T-helper 1 cell treated with Interleukin-12 subunit alpha and Interleukin-12 subunit beta and Interleukin-4 antibody, amounts not matched to agents 30 μg/mL and 1 μg/mL, for 36 hours (primary cell): ENCODE measurements at regions not wholly inside any gene's neighbourhood (a gene's known extent, or its start where the extent isn't known, plus 50 kb on each side); places are given as distances from the start of the nearest gene placed in this dataset.

ENCODE experiments used
- H3K27ac Mint-ChIP-seq: one replicate; pipeline ENCODE4 v1.8.0; 2021; ENCODE audit warnings: mild to moderate bottlenecking, mixed read lengths
- H3K27me3 Mint-ChIP-seq: one replicate; pipeline ENCODE4 v1.8.0; 2021; ENCODE audit warnings: low read depth, mixed read lengths
- H3K36me3 Mint-ChIP-seq: one replicate; pipeline ENCODE4 v1.8.0; 2021; ENCODE audit warnings: low read depth, mixed read lengths
- H3K4me1 Mint-ChIP-seq: one replicate; pipeline ENCODE4 v1.8.0; 2021; ENCODE audit warnings: low read depth, mixed read lengths
- H3K4me3 Mint-ChIP-seq: one replicate; pipeline ENCODE4 v1.8.0; 2021; ENCODE audit warnings: mild to moderate bottlenecking, moderate library complexity, mixed read lengths
- H3K9me3 Mint-ChIP-seq: one replicate; pipeline ENCODE4 v1.8.0; 2021; ENCODE audit warnings: mixed read lengths

DNA sequence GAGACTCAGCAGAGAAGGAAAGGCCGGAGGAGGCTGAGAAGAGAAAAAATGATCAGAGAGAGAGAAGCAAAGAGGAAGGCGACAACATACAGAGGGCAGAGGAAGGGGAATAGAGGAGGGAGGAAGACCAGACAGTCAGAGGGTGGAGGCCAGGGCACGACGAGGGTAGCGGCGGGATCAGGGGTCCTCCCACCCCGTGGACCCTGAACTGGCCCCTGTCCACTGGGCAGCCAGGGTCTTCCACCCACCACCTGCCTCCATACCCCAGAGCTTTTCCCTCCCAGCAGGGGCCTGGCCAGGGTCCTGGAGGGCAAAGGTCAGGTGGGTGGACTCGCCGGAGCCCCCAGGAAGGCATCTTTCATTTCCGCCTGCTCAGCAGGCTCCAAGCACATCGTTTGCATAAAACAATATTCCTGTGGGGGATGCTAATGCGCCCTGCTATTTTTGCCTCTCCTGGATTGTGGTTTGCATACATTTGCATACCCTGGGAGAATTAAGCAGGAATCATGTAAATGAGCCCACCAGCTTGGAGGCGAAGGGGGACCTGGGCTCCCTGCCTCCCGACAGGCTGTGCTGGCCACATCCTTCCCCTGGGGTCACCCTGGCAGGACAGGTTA, 394.1 kb downstream of the MN1 start:
- Mint-ChIP-seq H3K4me3 (no peak overlapping the region), H3K27me3 (no peaks in the 10 kb centered on the region), H3K9me3 (no peaks in the 10 kb centered on the region)

DNA sequence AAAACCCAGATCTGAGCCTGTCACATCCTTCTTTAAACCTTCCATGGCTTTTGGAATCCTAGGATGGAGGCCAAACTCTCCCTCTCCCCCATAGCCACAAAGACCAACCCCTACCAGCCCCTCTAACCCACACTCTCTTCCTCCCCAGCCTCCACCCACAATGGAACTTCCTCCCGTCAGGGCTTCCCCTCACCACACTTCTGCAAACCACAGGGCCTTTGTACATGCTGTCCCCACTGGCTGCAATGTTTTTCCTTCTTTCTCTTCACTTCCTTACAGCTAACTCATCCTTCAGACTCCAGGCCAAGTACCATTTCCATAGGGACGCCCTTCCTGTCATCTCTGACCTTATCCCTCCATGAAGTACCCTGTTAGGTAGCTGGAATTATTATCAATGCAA, 393.5 kb downstream of the MN1 start:
- Mint-ChIP-seq H3K4me1 (peaks cover 5% of the 10 kb centered on the region), H3K27me3 (no peaks in the 10 kb centered on the region), H3K36me3 (no peaks in the 10 kb centered on the region), H3K27ac (no peak overlapping the region), H3K9me3 (no peaks in the 10 kb centered on the region), H3K4me3 (no peak overlapping the region)

More for the DNA sequence above, 394.1 kb downstream of the MN1 start:
- H3K4me1 Mint-ChIP-seq = peaks cover 5% of the 10 kb centered on the region
- no peaks in the 10 kb centered on the region for H3K36me3 Mint-ChIP-seq
- no peak overlapping the region for H3K27ac Mint-ChIP-seq

DNA sequence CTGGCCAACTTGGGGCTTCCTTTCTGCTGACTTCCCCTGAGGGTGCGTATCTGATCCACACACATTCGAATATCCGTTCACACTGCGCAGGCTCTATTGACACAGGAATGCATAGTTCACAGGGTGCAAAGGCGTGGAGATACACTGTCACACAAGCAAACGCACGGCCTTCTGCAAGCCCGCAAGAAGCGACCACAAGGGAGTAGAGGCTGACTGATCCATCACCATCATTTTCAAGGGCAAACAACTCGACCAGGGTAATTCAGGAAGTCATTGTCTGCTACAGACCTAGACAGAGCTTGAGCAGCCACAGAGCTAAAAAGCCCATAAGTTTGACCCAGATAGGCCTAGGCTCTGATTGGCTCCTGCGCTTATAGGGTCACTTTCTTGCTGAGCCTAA, 392.3 kb downstream of the MN1 start:
- peaks cover 5% of the 10 kb centered on the region for H3K4me1 Mint-ChIP-seq
- H3K9me3 Mint-ChIP-seq = no peaks in the 10 kb centered on the region
- no peak overlapping the region for H3K4me3 Mint-ChIP-seq
- H3K36me3 Mint-ChIP-seq = no peaks in the 10 kb centered on the region
- no peak overlapping the region for H3K27ac Mint-ChIP-seq
- no peaks in the 10 kb centered on the region for H3K27me3 Mint-ChIP-seq

DNA sequence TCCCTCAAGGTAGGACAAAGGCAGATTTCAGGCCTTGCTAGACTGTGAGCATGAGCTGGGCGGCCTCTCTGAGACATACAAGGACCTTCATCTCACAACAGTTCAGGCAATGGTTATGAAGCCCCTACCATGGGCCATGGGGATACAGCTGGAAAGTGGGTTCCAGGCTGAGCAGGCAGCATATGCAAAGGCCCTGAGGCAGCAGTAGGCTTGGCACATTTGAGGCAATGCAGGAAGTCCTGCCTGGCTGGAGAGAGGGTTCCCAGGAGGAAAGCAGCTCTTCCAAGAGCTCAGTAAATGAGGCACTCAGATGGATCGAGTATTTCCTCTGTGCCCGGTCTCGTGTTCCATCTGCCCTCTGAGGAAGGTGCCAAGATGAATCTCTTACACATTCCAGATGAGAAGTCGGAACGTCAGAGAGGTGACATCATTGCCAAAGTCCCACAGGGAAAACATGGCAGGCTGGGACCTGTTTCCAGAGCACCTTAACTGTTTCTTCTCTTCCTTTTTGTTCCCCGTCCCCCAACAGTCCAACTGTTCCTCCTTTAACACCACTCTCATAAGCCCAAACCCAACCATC, 388.6 kb downstream of the MN1 start:
- Mint-ChIP-seq H3K9me3 (no peaks in the 10 kb centered on the region), H3K4me3 (no peak overlapping the region), H3K4me1 (peaks cover 4% of the 10 kb centered on the region), H3K36me3 (no peaks in the 10 kb centered on the region), H3K27ac (no peak overlapping the region), H3K27me3 (no peaks in the 10 kb centered on the region)

DNA sequence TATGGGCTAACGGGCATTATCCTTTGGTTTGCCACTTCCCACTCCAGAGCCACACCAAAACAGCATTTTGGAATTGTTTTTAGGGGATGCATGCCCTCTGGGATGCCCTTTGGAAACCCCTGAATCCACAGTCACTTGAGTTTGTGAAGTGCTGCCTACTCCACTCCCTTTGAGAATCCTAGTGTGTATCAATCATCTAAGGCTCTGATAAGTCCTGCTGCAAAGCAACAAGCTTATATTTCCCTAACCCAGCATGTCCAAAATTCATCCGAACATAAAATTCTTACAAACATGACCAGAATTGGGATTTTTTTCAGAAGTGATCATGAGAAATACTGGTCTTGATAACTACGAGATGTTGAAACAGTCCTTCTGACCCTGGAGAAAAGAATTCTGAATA, 387.9 kb downstream of the MN1 start:
- Mint-ChIP-seq H3K4me1 (no peaks in the 10 kb centered on the region), H3K9me3 (no peaks in the 10 kb centered on the region), H3K27me3 (no peaks in the 10 kb centered on the region), H3K27ac (no peak overlapping the region), H3K4me3 (no peak overlapping the region), H3K36me3 (no peaks in the 10 kb centered on the region)

DNA sequence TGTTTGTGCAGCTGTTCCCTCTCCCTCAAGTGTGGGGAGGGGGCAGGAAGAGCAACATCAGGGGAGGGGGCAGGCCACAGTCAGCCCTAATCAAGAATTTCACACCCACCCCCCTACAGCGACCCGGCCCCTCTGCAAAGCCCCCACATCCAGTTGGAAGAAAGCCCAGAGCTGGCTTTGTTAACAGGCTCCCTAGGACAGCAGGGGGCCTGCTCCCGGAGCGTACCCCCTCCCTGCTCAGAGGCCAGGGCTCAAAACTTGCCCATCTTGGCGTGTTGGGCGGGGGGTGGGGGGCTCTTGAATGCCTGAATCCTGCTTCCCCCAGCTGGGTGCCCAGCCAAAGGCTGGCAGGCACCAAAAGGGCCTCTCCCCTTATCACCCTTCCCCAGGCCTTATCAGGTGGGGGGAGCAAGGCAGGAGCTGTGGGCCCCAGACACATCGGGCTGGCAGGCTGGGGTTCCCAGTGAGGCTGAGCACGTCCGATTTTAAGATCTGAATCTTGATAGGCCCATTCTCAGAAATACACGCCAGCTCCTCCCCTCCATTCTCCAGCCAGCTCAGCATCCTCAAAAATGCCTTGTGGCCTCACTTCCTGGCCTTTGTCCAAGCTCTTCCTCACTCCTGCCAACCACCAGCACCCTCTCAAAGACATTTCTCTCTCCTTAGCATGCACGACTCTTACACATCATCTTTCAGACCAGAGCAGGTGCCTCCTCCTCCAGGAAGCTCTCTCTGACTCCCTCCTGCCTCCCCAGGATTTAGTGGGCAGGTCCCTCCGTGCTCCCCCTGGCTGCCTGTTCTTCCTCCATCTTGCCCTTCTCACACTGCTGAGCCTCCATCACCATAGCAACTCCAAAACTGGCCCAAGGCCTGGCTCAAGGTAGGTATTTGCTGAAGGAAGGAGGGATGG, 384.8 kb downstream of the MN1 start:
- Mint-ChIP-seq H3K27me3 (peaks cover 14% of the 10 kb centered on the region), H3K27ac (no peak overlapping the region), H3K9me3 (no peaks in the 10 kb centered on the region), H3K4me1 (no peaks in the 10 kb centered on the region), H3K4me3 (no peak overlapping the region), H3K36me3 (no peaks in the 10 kb centered on the region)

DNA sequence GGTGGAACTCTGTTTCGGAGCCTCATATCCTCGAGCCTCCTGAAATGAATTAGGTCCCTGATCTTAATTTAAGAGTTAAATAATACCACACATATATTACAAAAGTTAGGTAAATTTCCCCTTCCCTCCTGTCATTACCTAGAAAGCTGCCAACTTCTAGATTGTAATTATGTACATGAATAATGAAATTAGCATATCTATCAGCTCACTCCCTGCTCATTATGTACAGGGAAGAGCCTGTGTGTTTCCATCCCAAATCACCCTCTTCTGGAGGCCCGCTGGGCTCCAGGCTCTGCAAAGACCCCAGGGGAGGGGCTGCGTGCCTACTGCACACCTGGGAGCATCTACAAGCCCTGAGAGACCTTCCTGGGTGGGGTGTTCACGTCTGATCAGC, 384.1 kb downstream of the MN1 start:
- Mint-ChIP-seq H3K4me1 (no peaks in the 10 kb centered on the region), H3K4me3 (no peak overlapping the region), H3K9me3 (no peaks in the 10 kb centered on the region), H3K36me3 (no peaks in the 10 kb centered on the region), H3K27ac (no peak overlapping the region), H3K27me3 (peaks cover 14% of the 10 kb centered on the region)

DNA sequence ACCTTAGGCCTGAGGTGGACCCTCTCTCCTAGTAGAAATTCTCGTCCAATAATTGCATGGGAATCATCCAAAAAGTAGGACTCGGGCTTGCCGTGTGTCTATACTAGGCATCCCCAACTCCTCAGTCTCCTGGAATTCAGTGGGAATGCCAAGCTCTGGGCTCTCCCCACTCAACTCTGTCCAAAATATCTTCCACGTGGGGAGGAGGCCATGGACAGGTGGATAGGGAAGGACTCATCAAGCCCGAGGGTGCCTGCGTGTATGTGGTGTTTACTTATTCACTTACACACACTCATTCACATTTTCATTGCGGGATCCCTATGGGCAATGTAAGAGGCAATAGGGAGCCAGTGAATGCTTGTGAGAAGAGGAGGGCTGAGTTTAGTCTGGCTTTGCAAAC, 383.3 kb downstream of the MN1 start:
- H3K9me3 Mint-ChIP-seq = no peaks in the 10 kb centered on the region
- no peak overlapping the region for H3K27ac Mint-ChIP-seq
- no peak overlapping the region for H3K4me3 Mint-ChIP-seq
- H3K4me1 Mint-ChIP-seq = no peaks in the 10 kb centered on the region
- H3K27me3 Mint-ChIP-seq = peaks cover 14% of the 10 kb centered on the region
- H3K36me3 Mint-ChIP-seq = no peaks in the 10 kb centered on the region

DNA sequence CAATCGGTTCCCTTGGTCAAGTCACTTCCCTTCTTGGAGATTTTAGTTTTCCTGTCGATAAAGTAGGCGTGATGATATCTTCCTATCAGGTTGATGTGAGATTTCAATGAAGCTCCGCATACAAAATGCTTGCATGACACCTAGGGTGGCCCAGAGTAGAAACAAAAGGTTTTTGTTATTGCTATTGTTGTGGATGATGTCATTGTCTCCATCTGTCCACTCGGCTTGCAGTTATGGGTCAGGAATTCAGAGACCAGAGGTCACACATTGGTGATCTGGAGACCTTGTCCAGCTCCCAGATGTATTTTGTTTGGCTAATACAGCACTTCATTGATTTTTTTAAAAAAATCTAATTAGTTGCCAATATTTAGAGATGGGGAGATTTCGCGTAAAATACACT, 382.1 kb downstream of the MN1 start:
- H3K27ac Mint-ChIP-seq = no peak overlapping the region
- H3K27me3 Mint-ChIP-seq = peaks cover 14% of the 10 kb centered on the region
- no peaks in the 10 kb centered on the region for H3K9me3 Mint-ChIP-seq
- no peaks in the 10 kb centered on the region for H3K36me3 Mint-ChIP-seq
- H3K4me1 Mint-ChIP-seq = no peaks in the 10 kb centered on the region
- no peak overlapping the region for H3K4me3 Mint-ChIP-seq

DNA sequence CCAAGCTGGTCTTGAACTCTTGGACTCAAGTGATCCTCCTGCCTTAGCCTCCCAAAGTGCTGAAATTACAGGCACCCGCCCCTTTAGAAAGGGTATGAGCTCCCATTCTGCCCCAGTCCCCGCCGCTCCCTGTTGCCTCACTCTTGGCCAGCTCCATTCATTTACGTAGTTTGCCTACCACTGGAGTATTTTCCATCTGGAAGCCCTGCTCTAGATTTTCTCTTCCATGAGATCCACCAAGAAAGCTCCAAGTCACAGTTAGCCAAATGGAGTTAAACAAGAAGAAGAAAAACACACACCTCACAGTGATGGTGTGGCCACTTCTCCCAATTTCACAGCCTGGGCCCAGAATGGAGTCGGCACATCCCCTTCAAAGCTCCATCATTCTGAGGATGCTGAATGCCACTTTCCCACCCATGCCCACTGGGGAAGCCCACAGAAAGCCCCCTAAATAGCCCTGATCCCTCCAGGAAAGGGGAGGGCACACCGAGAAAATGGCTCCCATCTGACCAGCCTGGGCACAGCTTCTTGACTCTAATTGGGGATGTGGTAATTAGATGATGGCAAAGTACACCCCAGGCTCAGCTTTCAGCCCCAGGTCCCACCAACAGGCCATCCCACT, 381.2 kb downstream of the MN1 start:
- no peaks in the 10 kb centered on the region for H3K36me3 Mint-ChIP-seq
- H3K4me1 Mint-ChIP-seq = no peaks in the 10 kb centered on the region
- H3K4me3 Mint-ChIP-seq = no peak overlapping the region
- H3K27ac Mint-ChIP-seq = no peak overlapping the region
- peaks cover 14% of the 10 kb centered on the region for H3K27me3 Mint-ChIP-seq
- no peaks in the 10 kb centered on the region for H3K9me3 Mint-ChIP-seq

DNA sequence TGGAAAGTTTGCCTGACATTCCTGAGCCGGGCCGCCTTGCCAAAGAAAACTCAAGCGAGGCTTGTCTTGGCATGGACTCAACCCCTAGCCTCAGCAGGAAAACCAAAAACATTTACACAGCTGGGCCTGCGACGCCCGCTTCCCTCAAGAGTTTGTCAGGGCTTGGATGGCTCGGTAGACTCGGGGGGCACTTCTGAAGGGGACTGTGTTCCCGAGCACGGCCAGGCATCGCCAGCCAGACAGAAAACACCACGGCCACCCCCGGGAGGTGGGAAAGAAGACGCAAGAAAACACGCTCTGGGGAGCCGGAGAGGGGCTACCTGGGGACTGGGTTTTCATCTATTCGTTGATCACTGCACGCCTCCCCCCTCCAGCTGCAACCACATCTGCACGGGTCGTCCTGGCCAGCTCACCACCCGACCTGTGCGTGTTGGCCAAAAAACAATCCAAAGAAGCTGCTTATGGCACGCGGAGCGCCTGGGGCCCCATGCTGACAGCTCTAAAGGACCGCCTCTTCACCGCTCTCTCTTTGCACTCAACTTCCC, 380.7 kb downstream of the MN1 start:
- Mint-ChIP-seq H3K4me1 (no peaks in the 10 kb centered on the region), H3K4me3 (no peak overlapping the region), H3K36me3 (no peaks in the 10 kb centered on the region), H3K9me3 (no peaks in the 10 kb centered on the region), H3K27me3 (peaks cover 14% of the 10 kb centered on the region), H3K27ac (no peak overlapping the region)

DNA sequence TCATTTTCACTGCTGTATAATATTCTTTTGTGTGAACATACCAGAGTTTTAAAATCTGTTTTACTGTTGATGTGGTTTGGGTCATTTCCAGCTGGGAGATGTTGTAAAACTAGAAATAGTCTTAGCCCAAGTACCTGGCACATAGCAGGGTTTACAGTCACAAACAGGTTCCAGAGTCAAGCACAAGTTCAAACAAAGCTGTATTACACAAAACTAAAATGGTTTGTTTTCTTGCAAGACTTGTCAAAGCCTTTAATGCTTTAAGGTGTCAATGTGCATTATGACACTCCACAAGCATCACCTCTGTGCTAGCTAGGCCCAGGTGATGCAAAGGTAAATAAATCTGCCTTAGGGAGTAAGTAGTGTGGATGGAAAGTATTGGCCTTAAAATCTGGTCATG, 379.1 kb downstream of the MN1 start:
- Mint-ChIP-seq H3K4me1 (no peaks in the 10 kb centered on the region), H3K27ac (no peak overlapping the region), H3K27me3 (peaks cover 14% of the 10 kb centered on the region), H3K4me3 (no peak overlapping the region), H3K9me3 (no peaks in the 10 kb centered on the region), H3K36me3 (no peaks in the 10 kb centered on the region)

DNA sequence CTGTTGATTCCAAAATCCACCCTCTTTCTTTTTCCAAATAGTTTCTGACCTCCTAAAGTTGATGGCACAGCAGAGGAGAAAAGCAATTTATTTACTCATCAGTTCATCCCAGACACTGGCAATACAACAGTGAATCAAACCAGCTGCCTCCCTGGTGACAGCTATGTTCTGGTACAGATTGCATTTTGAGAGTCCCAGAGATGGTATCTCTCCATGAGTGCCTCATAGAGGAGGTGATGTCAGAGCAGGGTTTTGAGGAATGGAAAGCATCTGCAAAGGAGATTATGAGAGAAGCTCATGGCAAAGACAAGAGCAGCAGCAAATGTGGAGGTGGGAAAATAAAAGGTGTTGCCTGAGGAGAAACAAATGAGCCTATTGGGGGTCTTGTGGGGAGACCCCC, 377.2 kb downstream of the MN1 start:
- Mint-ChIP-seq H3K27ac (no peak overlapping the region), H3K36me3 (no peaks in the 10 kb centered on the region), H3K9me3 (peaks cover under 1% of the 10 kb centered on the region), H3K4me3 (no peak overlapping the region), H3K27me3 (peaks cover 14% of the 10 kb centered on the region), H3K4me1 (no peaks in the 10 kb centered on the region)

DNA sequence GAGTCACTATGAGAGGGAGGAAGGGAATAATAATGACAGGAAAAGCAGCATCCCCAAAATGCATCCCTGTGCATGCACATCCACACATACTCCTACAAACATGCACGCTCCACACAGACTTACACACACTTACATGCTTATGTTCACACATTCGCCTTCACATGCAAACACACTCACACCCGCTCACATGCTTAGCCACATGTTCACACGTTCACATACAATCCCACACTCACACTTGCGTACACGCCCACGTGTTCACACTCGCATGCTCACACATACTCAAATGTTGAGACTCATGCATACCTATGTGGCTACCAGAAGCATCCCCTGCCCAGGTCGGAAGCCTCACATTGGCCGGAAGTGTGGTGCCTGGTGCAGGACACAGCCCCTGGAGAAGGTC, 372.1 kb downstream of the MN1 start:
- H3K4me1 Mint-ChIP-seq = no peaks in the 10 kb centered on the region

More for the DNA sequence above, 372.1 kb downstream of the MN1 start:
- no peak overlapping the region for H3K27ac Mint-ChIP-seq
- peaks cover 16% of the 10 kb centered on the region for H3K9me3 Mint-ChIP-seq
- no peaks in the 10 kb centered on the region for H3K27me3 Mint-ChIP-seq
- no peaks in the 10 kb centered on the region for H3K36me3 Mint-ChIP-seq
- H3K4me3 Mint-ChIP-seq = no peak overlapping the region
